ENCODE measurements at regions not wholly inside any gene's neighbourhood (a gene's known extent, or its start where the extent isn't known, plus 50 kb on each side); places are given as distances from the start of the nearest gene placed in this dataset.

GRCh38 chr10:93175490-93175889 is 101.8 kb downstream of the CYP26A1 start:
- no peaks in the 10 kb centered on the region for H3K4me1 Mint-ChIP-seq (ENCODE audit: insufficient read depth, unreplicated experiment)
- CTCF ChIA-PET = no interaction called here
- H3K27ac Mint-ChIP-seq (ENCODE audit: low read depth, unreplicated experiment) = no peak overlapping the region
- H3K36me3 Mint-ChIP-seq (ENCODE audit: insufficient read depth, unreplicated experiment) = no peaks in the 10 kb centered on the region
- no peak for DNase-seq (ENCODE audit: unreplicated experiment)
- no peaks in the 10 kb centered on the region for H3K27me3 Mint-ChIP-seq (ENCODE audit: insufficient read depth, unreplicated experiment)
- BruUV-seq (replicated peaks) = no TSS peak
- TF ChIP-seq CTCF (IDR thresholded peaks at IDR 0.05; ENCODE audit: unreplicated experiment) = no peak
- intact Hi-C loops (cut with micrococcal nuclease) = no loop called here
- peaks cover 3% of the 10 kb centered on the region for H3K9me3 Mint-ChIP-seq (ENCODE audit: unreplicated experiment)
- H3K4me3 Mint-ChIP-seq (ENCODE audit: unreplicated experiment) = no peak overlapping the region
- POLR2A ChIA-PET = no interaction called here

- no peak for TF ChIP-seq CTCF (IDR thresholded peaks at IDR 0.05; ENCODE audit: unreplicated experiment)
- DNase-seq (ENCODE audit: unreplicated experiment) = no peak
- Mint-ChIP-seq H3K27me3 (ENCODE audit: insufficient read depth, unreplicated experiment) (no peaks in the 10 kb centered on the region), H3K36me3 (ENCODE audit: insufficient read depth, unreplicated experiment) (no peaks in the 10 kb centered on the region), H3K4me1 (ENCODE audit: insufficient read depth, unreplicated experiment) (no peaks in the 10 kb centered on the region), H3K9me3 (ENCODE audit: unreplicated experiment) (no peaks in the 10 kb centered on the region), H3K4me3 (ENCODE audit: unreplicated experiment) (no peak overlapping the region), H3K27ac (ENCODE audit: low read depth, unreplicated experiment) (no peak overlapping the region)
- intact Hi-C loops (cut with micrococcal nuclease) = no loop called here
- no TSS peak for BruUV-seq (replicated peaks)
- CTCF ChIA-PET = interaction anchor here (1.1 kb wide), 1 partner anchor 171 kb away, joined by 12 read pairs; no protein-coding TSS in a partner anchor
- POLR2A ChIA-PET = interaction anchor here (1.2 kb wide), 1 partner anchor 25 kb away, joined by 3 read pairs; no protein-coding TSS in a partner anchor
Measured at GRCh38 chr10:93177511-93177910, 103.8 kb downstream of the CYP26A1 start.

GRCh38 chr10:93178226-93178625 is 104.5 kb downstream of the CYP26A1 start:
- intact Hi-C loops (cut with micrococcal nuclease) = no loop called here
- H3K4me3 Mint-ChIP-seq (ENCODE audit: unreplicated experiment) = no peak overlapping the region
- ChIA-PET CTCF (interaction anchor here (0.6 kb wide), 1 partner anchor 1159 kb away, joined by 6 read pairs; no protein-coding TSS in a partner anchor), POLR2A (interaction anchor here (1.2 kb wide), 1 partner anchor 26 kb away, joined by 3 read pairs; no protein-coding TSS in a partner anchor)
- no TSS peak for BruUV-seq (replicated peaks)
- H3K27me3 Mint-ChIP-seq (ENCODE audit: insufficient read depth, unreplicated experiment) = no peaks in the 10 kb centered on the region
- TF ChIP-seq CTCF (IDR thresholded peaks at IDR 0.05; ENCODE audit: unreplicated experiment) = no peak
- no peaks in the 10 kb centered on the region for H3K36me3 Mint-ChIP-seq (ENCODE audit: insufficient read depth, unreplicated experiment)
- H3K27ac Mint-ChIP-seq (ENCODE audit: low read depth, unreplicated experiment) = no peak overlapping the region
- H3K9me3 Mint-ChIP-seq (ENCODE audit: unreplicated experiment) = no peaks in the 10 kb centered on the region
- H3K4me1 Mint-ChIP-seq (ENCODE audit: insufficient read depth, unreplicated experiment) = no peaks in the 10 kb centered on the region
- no peak for DNase-seq (ENCODE audit: unreplicated experiment)

- Mint-ChIP-seq H3K9me3 (ENCODE audit: unreplicated experiment) (no peaks in the 10 kb centered on the region), H3K36me3 (ENCODE audit: insufficient read depth, unreplicated experiment) (no peaks in the 10 kb centered on the region), H3K4me1 (ENCODE audit: insufficient read depth, unreplicated experiment) (no peaks in the 10 kb centered on the region), H3K27ac (ENCODE audit: low read depth, unreplicated experiment) (no peak overlapping the region), H3K27me3 (ENCODE audit: insufficient read depth, unreplicated experiment) (no peaks in the 10 kb centered on the region), H3K4me3 (ENCODE audit: unreplicated experiment) (no peak overlapping the region)
- intact Hi-C loops (cut with micrococcal nuclease) = no loop called here
- no TSS peak for BruUV-seq (replicated peaks)
- ChIA-PET POLR2A (no interaction called here), CTCF (no interaction called here)
- TF ChIP-seq CTCF (IDR thresholded peaks at IDR 0.05; ENCODE audit: unreplicated experiment) = no peak
- DNase-seq (ENCODE audit: unreplicated experiment) = no peak
Measured at GRCh38 chr10:93180482-93180931, 106.8 kb downstream of the CYP26A1 start.

Measured in MCF 10A (cell line).